ENCODE measurements at regions not wholly inside any gene's neighbourhood (a gene's known extent, or its start where the extent isn't known, plus 50 kb on each side); places are given as distances from the start of the nearest gene placed in this dataset.

DNA sequence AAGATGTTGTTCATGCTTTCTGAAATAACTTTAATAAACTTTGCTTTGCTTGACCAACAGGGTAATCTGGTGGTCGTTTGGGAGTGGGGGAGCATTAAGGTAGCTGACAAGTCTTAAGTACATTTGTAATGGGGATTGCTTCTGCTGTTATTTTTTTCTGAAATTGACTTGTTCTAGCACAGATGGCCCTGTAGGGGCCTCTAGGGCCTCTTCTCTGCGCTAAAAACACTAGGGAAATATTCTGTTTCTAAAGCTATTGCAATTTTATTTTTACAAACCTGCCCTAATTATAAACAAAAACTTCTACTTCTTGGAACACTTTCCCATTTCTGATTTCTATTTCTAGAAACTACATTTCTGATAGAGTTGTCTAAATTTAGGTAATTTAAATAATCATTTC is 191.3 kb upstream of the KCNJ3 start:
- no peak for TF ChIP-seq EZH2phosphoT487 (IDR thresholded peaks at IDR 0.05; ENCODE audit: low read depth, severe bottlenecking, unreplicated experiment)
- peak; percentile 12 for TF ChIP-seq CTCF (IDR thresholded peaks at IDR 0.05; ENCODE audit: poor library complexity)
- TF ChIP-seq EZH2 (IDR thresholded peaks at IDR 0.05; ENCODE audit: borderline replicate concordance): no peak

All from hepatocyte (in vitro differentiated cells).